ENCODE measurements at regions not wholly inside any gene's neighbourhood (a gene's known extent, or its start where the extent isn't known, plus 50 kb on each side); places are given as distances from the start of the nearest gene placed in this dataset.

- H3K27me3 ChIP-seq, result no peaks in the 10 kb centered on the region
- H3K9me3 ChIP-seq, result no peaks in the 10 kb centered on the region
- H3K27ac ChIP-seq, result no peak overlapping the region
- TF ChIP-seq CTCF (IDR thresholded peaks at IDR 0.05) (no peak), POLR2A (IDR thresholded peaks at IDR 0.05) (no peak)
- 90 to 99% methylated on average over 2 of the region's 2 CpGs for WGBS, 2 donors
- H3K36me3 ChIP-seq, result no peaks in the 10 kb centered on the region
- DNase-seq (ENCODE audit: low spot score in 2 of 2), result no peak
- H3K4me3 ChIP-seq, result no peak overlapping the region
- no peaks in the 10 kb centered on the region for H3K4me1 ChIP-seq
These were observed 283.8 kb upstream of the BMP2 start for GRCh38 chr20:6483727-6484126.

GRCh38 chr20:6482486-6482885 lies 285.0 kb upstream of the BMP2 start:
- no peak for DNase-seq (ENCODE audit: low spot score in 2 of 2)

GRCh38 chr20:6480328-6481200 lies 286.9 kb upstream of the BMP2 start:
- no peak for TF ChIP-seq POLR2A (IDR thresholded peaks at IDR 0.05)
- TF ChIP-seq EP300 (IDR thresholded peaks at IDR 0.05), result no peak
- no peak for TF ChIP-seq CTCF (IDR thresholded peaks at IDR 0.05)
- Histone ChIP-seq H3K36me3 (no peaks in the 10 kb centered on the region), H3K27me3 (no peaks in the 10 kb centered on the region), H3K27ac (no peak overlapping the region), H3K4me1 (no peaks in the 10 kb centered on the region), H3K4me3 (no peak overlapping the region), H3K9me3 (no peaks in the 10 kb centered on the region)
- 75 to 77% methylated on average over 7 of the region's 7 CpGs for WGBS, 2 donors
- DNase-seq (ENCODE audit: low spot score in 2 of 2), result no peak

More at GRCh38 chr20:6482486-6482885, 285.0 kb upstream of the BMP2 start:
- no peaks in the 10 kb centered on the region for H3K36me3 ChIP-seq
- H3K4me3 ChIP-seq, result no peak overlapping the region
- no peaks in the 10 kb centered on the region for H3K4me1 ChIP-seq
- no peak overlapping the region for H3K27ac ChIP-seq
- H3K27me3 ChIP-seq, result no peaks in the 10 kb centered on the region
- H3K9me3 ChIP-seq, result no peaks in the 10 kb centered on the region
- no peak for TF ChIP-seq CTCF (IDR thresholded peaks at IDR 0.05)
- no peak for TF ChIP-seq POLR2A (IDR thresholded peaks at IDR 0.05)
- no peak for TF ChIP-seq EP300 (IDR thresholded peaks at IDR 0.05)

- DNase-seq (ENCODE audit: low spot score in 2 of 2), result no peak
- H3K9me3 ChIP-seq, result no peaks in the 10 kb centered on the region
- TF ChIP-seq EP300 (IDR thresholded peaks at IDR 0.05) (no peak), POLR2A (IDR thresholded peaks at IDR 0.05) (no peak), CTCF (IDR thresholded peaks at IDR 0.05) (no peak)
- H3K4me3 ChIP-seq, result no peak overlapping the region
- no peaks in the 10 kb centered on the region for H3K27me3 ChIP-seq
- no peaks in the 10 kb centered on the region for H3K4me1 ChIP-seq
- H3K36me3 ChIP-seq, result no peaks in the 10 kb centered on the region
- H3K27ac ChIP-seq, result no peak overlapping the region
These were observed 294.3 kb upstream of the BMP2 start for GRCh38 chr20:6473197-6473596.

GRCh38 chr20:6471871-6472270 lies 295.6 kb upstream of the BMP2 start:
- Histone ChIP-seq H3K27me3 (no peaks in the 10 kb centered on the region), H3K27ac (no peak overlapping the region), H3K36me3 (no peaks in the 10 kb centered on the region), H3K9me3 (no peaks in the 10 kb centered on the region), H3K4me3 (no peak overlapping the region), H3K4me1 (no peaks in the 10 kb centered on the region)
- DNase-seq (ENCODE audit: low spot score in 2 of 2), result no peak
- no peak for TF ChIP-seq POLR2A (IDR thresholded peaks at IDR 0.05)
- 78 to 91% methylated on average over 1 of the region's 1 CpG for WGBS, 2 donors
